ENCODE measurements at regions not wholly inside any gene's neighbourhood (a gene's known extent, or its start where the extent isn't known, plus 50 kb on each side); places are given as distances from the start of the nearest gene placed in this dataset.

GRCh38 chr5:110038297-110038997 lies 348.7 kb downstream of the MAN2A1 start:
- Histone ChIP-seq H3K9me3 (replicated peaks) (0 out of 2 replicates have a peak, but pooled peaks cover 1% of the 10 kb centered on the region), H3K4me1 (replicated peaks) (no peaks in the 10 kb centered on the region), H3K27ac (no peak overlapping the region), H3K36me3 (no peaks in the 10 kb centered on the region), H3K4me3 (no peak overlapping the region), H3K27me3 (replicated peaks) (0 out of 2 replicates have a peak, but pooled peaks cover 3% of the 10 kb centered on the region)
- no peak for DNase-seq (ENCODE audit: low read depth in 1 of 2, low spot score in 2 of 2)

GRCh38 chr5:110040178-110040577 lies 350.5 kb downstream of the MAN2A1 start:
- H3K9me3 ChIP-seq (replicated peaks): 0 out of 2 replicates have a peak, but pooled peaks cover 3% of the 10 kb centered on the region

GRCh38 chr5:110043025-110043424 lies 353.3 kb downstream of the MAN2A1 start:
- no peak for DNase-seq (ENCODE audit: low read depth in 1 of 2, low spot score in 2 of 2)
- no peaks in the 10 kb centered on the region; the same call in 1 of the 2 replicates for H3K27me3 ChIP-seq (replicated peaks)

More at GRCh38 chr5:110040178-110040577, 350.5 kb downstream of the MAN2A1 start:
- H3K4me1 ChIP-seq (replicated peaks): no peaks in the 10 kb centered on the region
- H3K36me3 ChIP-seq: no peaks in the 10 kb centered on the region
- H3K4me3 ChIP-seq: no peak overlapping the region
- DNase-seq (ENCODE audit: low read depth in 1 of 2, low spot score in 2 of 2): no peak
- H3K27ac ChIP-seq: no peak overlapping the region
- H3K27me3 ChIP-seq (replicated peaks): no peaks in the 10 kb centered on the region

GRCh38 chr5:110045158-110045557 lies 355.4 kb downstream of the MAN2A1 start:
- H3K9me3 ChIP-seq (replicated peaks): 0 out of 2 replicates have a peak, but pooled peaks cover 3% of the 10 kb centered on the region
- no peak overlapping the region for H3K4me3 ChIP-seq
- no peaks in the 10 kb centered on the region for H3K4me1 ChIP-seq (replicated peaks)
- no peaks in the 10 kb centered on the region; the same call in 1 of the 2 replicates for H3K27me3 ChIP-seq (replicated peaks)
- H3K27ac ChIP-seq: no peak overlapping the region
- DNase-seq (ENCODE audit: low read depth in 1 of 2, low spot score in 2 of 2): no peak
- H3K36me3 ChIP-seq: no peaks in the 10 kb centered on the region

More at GRCh38 chr5:110043025-110043424, 353.3 kb downstream of the MAN2A1 start:
- Histone ChIP-seq H3K27ac (no peak overlapping the region), H3K4me3 (no peak overlapping the region), H3K4me1 (replicated peaks) (no peaks in the 10 kb centered on the region), H3K36me3 (no peaks in the 10 kb centered on the region), H3K9me3 (replicated peaks) (0 out of 2 replicates have a peak, but pooled peaks cover 3% of the 10 kb centered on the region)

- H3K27me3 ChIP-seq (replicated peaks): no peaks in the 10 kb centered on the region; the same call in 1 of the 2 replicates
- no peak overlapping the region for H3K4me3 ChIP-seq
- no peak overlapping the region for H3K27ac ChIP-seq
- 0 out of 2 replicates have a peak, but pooled peaks cover 2% of the 10 kb centered on the region for H3K9me3 ChIP-seq (replicated peaks)
- no peak for DNase-seq (ENCODE audit: low read depth in 1 of 2, low spot score in 2 of 2)
- H3K36me3 ChIP-seq: no peaks in the 10 kb centered on the region
- no peaks in the 10 kb centered on the region for H3K4me1 ChIP-seq (replicated peaks)
Measured at GRCh38 chr5:110048491-110048890, 358.8 kb downstream of the MAN2A1 start.

GRCh38 chr5:110049816-110050215 lies 360.1 kb downstream of the MAN2A1 start:
- Histone ChIP-seq H3K27ac (no peak overlapping the region), H3K9me3 (replicated peaks) (no peaks in the 10 kb centered on the region), H3K36me3 (no peaks in the 10 kb centered on the region), H3K4me1 (replicated peaks) (no peaks in the 10 kb centered on the region), H3K4me3 (no peak overlapping the region), H3K27me3 (replicated peaks) (no peaks in the 10 kb centered on the region; the same call in 1 of the 2 replicates)
- no peak for DNase-seq (ENCODE audit: low read depth in 1 of 2, low spot score in 2 of 2)

GRCh38 chr5:110050640-110051345 lies 361.1 kb downstream of the MAN2A1 start:
- Histone ChIP-seq H3K4me1 (replicated peaks) (no peaks in the 10 kb centered on the region), H3K36me3 (no peaks in the 10 kb centered on the region), H3K27ac (no peak overlapping the region), H3K9me3 (replicated peaks) (no peaks in the 10 kb centered on the region), H3K27me3 (replicated peaks) (no peaks in the 10 kb centered on the region), H3K4me3 (no peak overlapping the region)
- DNase-seq (ENCODE audit: low read depth in 1 of 2, low spot score in 2 of 2): no peak

- H3K27ac ChIP-seq: no peak overlapping the region
- no peaks in the 10 kb centered on the region for H3K4me1 ChIP-seq (replicated peaks)
- H3K36me3 ChIP-seq: no peaks in the 10 kb centered on the region
- H3K27me3 ChIP-seq (replicated peaks): no peaks in the 10 kb centered on the region; the same call in 1 of the 2 replicates
- H3K9me3 ChIP-seq (replicated peaks): no peaks in the 10 kb centered on the region
- no peak overlapping the region for H3K4me3 ChIP-seq
- DNase-seq (ENCODE audit: low read depth in 1 of 2, low spot score in 2 of 2): no peak
Measured at GRCh38 chr5:110053205-110053604, 363.5 kb downstream of the MAN2A1 start.

GRCh38 chr5:110053824-110054223 lies 364.1 kb downstream of the MAN2A1 start:
- H3K4me3 ChIP-seq: no peak overlapping the region
- no peaks in the 10 kb centered on the region for H3K9me3 ChIP-seq (replicated peaks)
- no peak for DNase-seq (ENCODE audit: low read depth in 1 of 2, low spot score in 2 of 2)
- H3K36me3 ChIP-seq: no peaks in the 10 kb centered on the region
- H3K4me1 ChIP-seq (replicated peaks): no peaks in the 10 kb centered on the region
- no peak overlapping the region for H3K27ac ChIP-seq
- H3K27me3 ChIP-seq (replicated peaks): no peaks in the 10 kb centered on the region; the same call in 1 of the 2 replicates

- DNase-seq (ENCODE audit: low read depth in 1 of 2, low spot score in 2 of 2): no peak
- no peaks in the 10 kb centered on the region; the same call in 1 of the 2 replicates for H3K27me3 ChIP-seq (replicated peaks)
- no peak overlapping the region for H3K27ac ChIP-seq
- H3K4me1 ChIP-seq (replicated peaks): no peaks in the 10 kb centered on the region
- no peak overlapping the region for H3K4me3 ChIP-seq
- H3K36me3 ChIP-seq: no peaks in the 10 kb centered on the region
- no peaks in the 10 kb centered on the region for H3K9me3 ChIP-seq (replicated peaks)
Measured at GRCh38 chr5:110054240-110054639, 364.5 kb downstream of the MAN2A1 start.

GRCh38 chr5:110055302-110055701 lies 365.6 kb downstream of the MAN2A1 start:
- H3K36me3 ChIP-seq: no peaks in the 10 kb centered on the region
- H3K9me3 ChIP-seq (replicated peaks): no peaks in the 10 kb centered on the region
- no peak overlapping the region for H3K4me3 ChIP-seq
- no peak for DNase-seq (ENCODE audit: low read depth in 1 of 2, low spot score in 2 of 2)
- no peaks in the 10 kb centered on the region; the same call in 1 of the 2 replicates for H3K27me3 ChIP-seq (replicated peaks)
- no peaks in the 10 kb centered on the region for H3K4me1 ChIP-seq (replicated peaks)
- no peak overlapping the region for H3K27ac ChIP-seq

- no peaks in the 10 kb centered on the region for H3K4me1 ChIP-seq (replicated peaks)
- H3K27ac ChIP-seq: no peak overlapping the region
- no peaks in the 10 kb centered on the region for H3K36me3 ChIP-seq
- H3K4me3 ChIP-seq: no peak overlapping the region
- H3K27me3 ChIP-seq (replicated peaks): no peaks in the 10 kb centered on the region; the same call in 1 of the 2 replicates
- H3K9me3 ChIP-seq (replicated peaks): no peaks in the 10 kb centered on the region
- no peak for DNase-seq (ENCODE audit: low read depth in 1 of 2, low spot score in 2 of 2)
Measured at GRCh38 chr5:110056580-110057114, 366.9 kb downstream of the MAN2A1 start.

- Histone ChIP-seq H3K27ac (no peak overlapping the region), H3K4me3 (no peak overlapping the region), H3K27me3 (replicated peaks) (no peaks in the 10 kb centered on the region; the same call in 1 of the 2 replicates), H3K36me3 (no peaks in the 10 kb centered on the region), H3K4me1 (replicated peaks) (no peaks in the 10 kb centered on the region), H3K9me3 (replicated peaks) (no peaks in the 10 kb centered on the region)
- DNase-seq (ENCODE audit: low read depth in 1 of 2, low spot score in 2 of 2): no peak
Measured at GRCh38 chr5:110058175-110058574, 368.4 kb downstream of the MAN2A1 start.

- no peaks in the 10 kb centered on the region; the same call in 1 of the 2 replicates for H3K27me3 ChIP-seq (replicated peaks)
- H3K4me1 ChIP-seq (replicated peaks): no peaks in the 10 kb centered on the region
- H3K36me3 ChIP-seq: no peaks in the 10 kb centered on the region
- H3K27ac ChIP-seq: no peak overlapping the region
- no peak overlapping the region for H3K4me3 ChIP-seq
- DNase-seq (ENCODE audit: low read depth in 1 of 2, low spot score in 2 of 2): no peak
- no peaks in the 10 kb centered on the region; the same call in 1 of the 2 replicates for H3K9me3 ChIP-seq (replicated peaks)
Measured at GRCh38 chr5:110062246-110062645, 372.5 kb downstream of the MAN2A1 start.

Measured in SJSA1 (cell line).